GM23338 (cell line): ENCODE measurements at regions not wholly inside any gene's neighbourhood (a gene's known extent, or its start where the extent isn't known, plus 50 kb on each side); places are given as distances from the start of the nearest gene placed in this dataset.

Source experiments
- ATAC-seq: fragments of 200-7000 bp; cut with Tn5 transposase; 3 replicates; pipeline ENCODE4 v1.9.1; 2020
- DNase-seq: peaks from one replicate; pipeline ENCODE4 v3.0.0-alpha.2; 2015; ENCODE audit warnings: low spot score
- H2AFZ ChIP-seq: fragments of 200-600 bp; sonication (generic); 2 replicates; pipeline ENCODE4 v1.8.0; 2016; ENCODE audit warnings: antibody characterized with exemption, mild to moderate bottlenecking, moderate library complexity
- H3F3A ChIP-seq: fragments of 200-600 bp; sonication (generic); replicated peaks from 2 replicates; pipeline ENCODE4 v1.8.0; 2017; ENCODE audit warnings: antibody characterized with exemption, mixed run types, low read depth
- H3K27ac ChIP-seq: fragments of 200-600 bp; sonication (generic); 2 replicates; pipeline ENCODE4 v1.6.1; 2016; ENCODE audit warnings: low read depth
- H3K27me3 ChIP-seq: fragments of 200-600 bp; sonication (generic); 2 replicates; pipeline ENCODE4 v1.8.0; 2016; ENCODE audit warnings: mild to moderate bottlenecking, mixed run types, moderate library complexity; ENCODE audit not compliant: insufficient read depth
- H3K36me3 ChIP-seq: fragments of 200-600 bp; sonication (generic); 2 replicates; pipeline ENCODE4 v1.8.0; 2016; ENCODE audit warnings: mild to moderate bottlenecking; ENCODE audit not compliant: insufficient read depth
- H3K4me1 ChIP-seq: fragments of 200-600 bp; sonication (generic); 2 replicates; pipeline ENCODE4 v1.8.0; 2016; ENCODE audit warnings: mild to moderate bottlenecking, moderate library complexity; ENCODE audit not compliant: insufficient read depth
- H3K4me2 ChIP-seq: fragments of 200-600 bp; sonication (generic); 2 replicates; pipeline ENCODE4 v1.7.1; 2017; ENCODE audit warnings: mixed run types
- H3K4me3 ChIP-seq: fragments of 200-600 bp; sonication (generic); 2 replicates; pipeline ENCODE4 v1.6.1; 2016; ENCODE audit warnings: mixed run types
- H3K79me2 ChIP-seq: fragments of 200-600 bp; sonication (generic); replicated peaks from 2 replicates; pipeline ENCODE4 v1.8.0; 2017; ENCODE audit warnings: mild to moderate bottlenecking; ENCODE audit not compliant: insufficient read depth
- H3K9me2 ChIP-seq: fragments of 200-600 bp; sonication (generic); 2 replicates; pipeline ENCODE4 v1.8.0; 2017; ENCODE audit not compliant: insufficient read depth
- H4K20me1 ChIP-seq: fragments of 200-600 bp; sonication (generic); replicated peaks from 2 replicates; pipeline ENCODE4 v1.8.0; 2017; ENCODE audit warnings: mild to moderate bottlenecking; ENCODE audit not compliant: insufficient read depth
- H3K27ac Mint-ChIP-seq: 2 replicates; pipeline ENCODE4 v1.8.0; 2020; ENCODE audit warnings: inconsistent platforms, mild to moderate bottlenecking, moderate library complexity, mixed read lengths
- H3K27me3 Mint-ChIP-seq: 3 replicates; pipeline ENCODE4 v1.8.0; 2022; ENCODE audit warnings: low read depth, mild to moderate bottlenecking, moderate library complexity, mixed read lengths, inconsistent platforms; ENCODE audit not compliant: insufficient read depth, poor library complexity
- H3K36me3 Mint-ChIP-seq: 3 replicates; pipeline ENCODE4 v1.8.0; 2021; ENCODE audit warnings: low read depth, mild to moderate bottlenecking, inconsistent platforms, moderate library complexity, mixed read lengths
- H3K4me1 Mint-ChIP-seq: 3 replicates; pipeline ENCODE4 v1.8.0; 2020; ENCODE audit warnings: mild to moderate bottlenecking, inconsistent platforms, mixed read lengths
- H3K4me3 Mint-ChIP-seq: 3 replicates; pipeline ENCODE4 v1.8.0; 2021; ENCODE audit warnings: moderate library complexity, mild to moderate bottlenecking, inconsistent platforms, mixed read lengths
- H3K9me3 Mint-ChIP-seq: 3 replicates; pipeline ENCODE4 v1.8.0; 2020; ENCODE audit warnings: moderate library complexity, mild to moderate bottlenecking, inconsistent platforms, mixed read lengths
- CREB1 ChIP-seq: fragments of 250-450 bp; sonication (Bioruptor Pico); IDR thresholded peaks from 2 replicates; pipeline ENCODE4 v1.5.0; 2020; ENCODE audit warnings: low read depth, mild to moderate bottlenecking, moderate library complexity
- CTCF ChIP-seq, 2 experiments: fragments of 200-600 bp in 1 of 2; sonication (generic) in 1 of 2; conservative IDR thresholded peaks; 2 replicates each; pipeline versions ENCODE4 v1.5.1 to v1.6.1; 2016 to 2017; ENCODE audit warnings: antibody characterized with exemption in 2 of 2, low read depth in 2 of 2, mild to moderate bottlenecking in 2 of 2, moderate library complexity in 1 of 2
- ETS1 ChIP-seq: IDR thresholded peaks from 2 replicates; pipeline ENCODE4 v1.6.1; 2016; ENCODE audit warnings: antibody characterized with exemption
- EZH2 ChIP-seq: fragments of 200-600 bp; sonication (generic); IDR thresholded peaks from one replicate; pipeline ENCODE4 v1.8.0; 2017; ENCODE audit warnings: antibody characterized with exemption, mild to moderate bottlenecking, low read depth; ENCODE audit not compliant: unreplicated experiment
- EZH2phosphoT487 ChIP-seq: fragments of 200-600 bp; sonication (generic); IDR thresholded peaks from one replicate; pipeline ENCODE4 v1.8.1; 2018; ENCODE audit warnings: antibody characterized with exemption; ENCODE audit not compliant: unreplicated experiment
- JUNB ChIP-seq: IDR thresholded peaks from one replicate; pipeline ENCODE4 v1.6.1; 2016; ENCODE audit warnings: antibody characterized with exemption; ENCODE audit not compliant: unreplicated experiment
- NANOG ChIP-seq: IDR thresholded peaks from 2 replicates; pipeline ENCODE4 v1.6.1; 2016; ENCODE audit warnings: antibody characterized with exemption, borderline replicate concordance
- POLR2AphosphoS5 ChIP-seq: IDR thresholded peaks from 2 replicates; pipeline ENCODE4 v1.6.1; 2016; ENCODE audit warnings: antibody characterized with exemption, low read depth
- REST ChIP-seq: IDR thresholded peaks from one replicate; pipeline ENCODE4 v1.6.1; 2018; ENCODE audit warnings: antibody characterized with exemption; ENCODE audit not compliant: unreplicated experiment
- STAT1 ChIP-seq: IDR thresholded peaks from one replicate; pipeline ENCODE4 v1.6.1; 2016; ENCODE audit warnings: antibody characterized with exemption; ENCODE audit not compliant: unreplicated experiment
- ZNF114 ChIP-seq: fragments of 250-450 bp; sonication (Bioruptor Pico); IDR thresholded peaks from 2 replicates; pipeline ENCODE4 v1.5.0; 2020; ENCODE audit warnings: mild to moderate bottlenecking, moderate library complexity
- ZNF331 ChIP-seq: fragments of 250-450 bp; sonication (Bioruptor Pico); IDR thresholded peaks from 2 replicates; pipeline ENCODE4 v1.5.0; 2020; ENCODE audit warnings: low read depth, mild to moderate bottlenecking, moderate library complexity
- ZNF462 ChIP-seq: fragments of 250-450 bp; sonication (Bioruptor Pico); IDR thresholded peaks from 2 replicates; pipeline ENCODE4 v1.5.0; 2020; ENCODE audit warnings: mild to moderate bottlenecking, moderate library complexity

GRCh38 chr18:7288544-7288943 is 57.7 kb downstream of the LRRC30 start:
- no peak overlapping the region for H3K4me3 Mint-ChIP-seq
- no peak overlapping the region for H3K4me3 ChIP-seq
- no peaks in the 10 kb centered on the region for H3K27me3 Mint-ChIP-seq
- H3K9me3 Mint-ChIP-seq, result peaks cover 7% of the 10 kb centered on the region; the same call in 2 of the 3 replicates
- no peak for ATAC-seq
- peaks cover 8% of the 10 kb centered on the region; the same call in 1 of the 2 replicates for H3K9me2 ChIP-seq
- H3F3A ChIP-seq, result no peaks in the 10 kb centered on the region
- H3K79me2 ChIP-seq, result no peaks in the 10 kb centered on the region
- no peak overlapping the region for H2AFZ ChIP-seq
- H3K36me3 Mint-ChIP-seq, result no peaks in the 10 kb centered on the region
- no peak overlapping the region for H3K4me2 ChIP-seq
- TF ChIP-seq CREB1, result no peak
- TF ChIP-seq CTCF (conservative IDR thresholded peaks at IDR 0.05; ENCODE audit: low read depth in 2 of 2), result no peak
- no peak for TF ChIP-seq STAT1
- no peak for TF ChIP-seq NANOG
- no peak for TF ChIP-seq JUNB
- TF ChIP-seq ZNF331, result no peak
- no peak for TF ChIP-seq POLR2AphosphoS5
- TF ChIP-seq EZH2phosphoT487, result no peak
- no peak for TF ChIP-seq EZH2
- no peak for TF ChIP-seq ZNF114
- TF ChIP-seq REST, result no peak
- TF ChIP-seq ZNF462, result no peak
- TF ChIP-seq ETS1, result no peak
- no peak for DNase-seq
- no peaks in the 10 kb centered on the region for H3K36me3 ChIP-seq
- H4K20me1 ChIP-seq, result no peaks in the 10 kb centered on the region
- peaks cover 7% of the 10 kb centered on the region; the same call in 2 of the 3 replicates for H3K4me1 Mint-ChIP-seq
- H3K4me1 ChIP-seq, result no peaks in the 10 kb centered on the region
- no peaks in the 10 kb centered on the region for H3K27me3 ChIP-seq
- no peak overlapping the region for H3K27ac ChIP-seq
- no peak overlapping the region for H3K27ac Mint-ChIP-seq
